ENCODE measurements at regions not wholly inside any gene's neighbourhood (a gene's known extent, or its start where the extent isn't known, plus 50 kb on each side); places are given as distances from the start of the nearest gene placed in this dataset.

- TF ChIP-seq POLR2A (IDR thresholded peaks at IDR 0.05): no peak
- no peak for TF ChIP-seq CTCF (IDR thresholded peaks at IDR 0.05)
These were observed 104.8 kb upstream of the CNTN1 start for GRCh38 chr12:40587421-40587820.
